Astrocyte of the hippocampus (primary cell): ENCODE measurements at regions not wholly inside any gene's neighbourhood (a gene's known extent, or its start where the extent isn't known, plus 50 kb on each side); places are given as distances from the start of the nearest gene placed in this dataset.
A peak's percentile ranks its signal among the peaks of the same experiment; 100 is the strongest.

Experiments
- DNase-seq: peaks from one replicate; pipeline ENCODE4 v3.0.0; 2011; ENCODE audit warnings: low read depth, low spot score

DNA sequence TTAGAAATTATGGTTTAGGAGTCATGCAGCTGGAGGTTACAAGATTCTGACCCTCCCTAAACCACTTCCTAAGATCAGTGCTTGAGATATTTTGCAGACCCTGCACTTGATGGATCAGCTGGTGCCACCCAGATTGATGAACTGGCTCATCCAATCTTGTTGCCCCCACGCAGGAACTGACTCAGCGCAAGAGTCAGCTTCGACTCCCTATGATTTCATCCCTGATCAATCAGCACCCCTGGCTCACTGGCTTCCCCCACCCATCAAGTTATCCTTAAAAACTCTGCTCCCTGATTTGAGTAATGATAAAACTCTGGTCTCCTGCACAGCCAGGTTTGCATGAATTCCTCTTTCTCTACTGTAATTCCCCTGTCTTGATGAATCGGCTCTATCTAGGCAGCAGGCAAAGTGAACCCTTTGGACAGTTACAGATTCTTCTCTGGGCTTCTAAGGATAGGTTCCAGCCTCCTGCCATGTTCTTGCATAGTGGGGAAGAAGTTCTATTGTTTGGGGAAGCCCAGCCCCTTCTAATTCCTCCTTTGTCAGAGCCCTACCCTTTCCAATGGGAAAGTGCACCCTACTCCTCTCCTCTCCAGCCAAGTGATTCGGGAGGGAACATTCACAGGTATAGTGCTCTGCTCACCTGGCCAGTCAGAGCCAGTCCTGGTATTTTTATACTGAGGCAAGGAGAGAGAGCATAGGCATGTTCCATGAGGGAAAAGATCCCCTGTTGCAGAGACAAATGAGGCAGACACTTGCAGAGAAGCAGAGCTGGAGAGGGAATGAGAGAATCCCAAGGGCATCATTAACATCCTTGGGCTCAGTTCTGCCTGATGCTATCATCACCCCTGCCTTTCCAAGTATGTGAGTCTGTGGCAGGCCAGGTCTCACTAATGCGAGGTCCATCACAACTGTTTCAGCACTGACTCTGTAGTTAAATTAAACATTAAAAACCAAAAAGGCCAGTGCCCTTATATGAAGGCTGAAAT is 224.4 kb upstream of the GALNT17 start:
- DNase-seq, result no peak

DNA sequence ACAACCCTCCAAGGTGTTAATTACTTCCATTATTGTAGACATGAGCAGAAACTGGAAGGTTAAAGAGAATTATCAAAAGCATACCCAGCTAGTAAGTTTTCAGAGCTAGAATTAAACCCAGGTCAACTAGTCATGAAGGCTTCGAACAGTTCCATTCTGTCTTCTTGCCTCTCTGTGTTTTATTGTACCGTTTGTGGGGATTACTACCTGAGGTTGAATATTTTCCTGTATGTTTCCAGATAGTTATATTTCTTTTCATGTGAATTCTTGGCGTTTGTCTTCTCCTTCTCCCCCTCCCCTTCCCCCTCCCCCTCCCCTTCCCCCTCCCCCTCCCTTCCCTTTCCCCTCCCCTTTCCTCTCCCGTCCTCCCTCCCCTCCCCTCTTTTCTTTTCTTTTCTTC is 218.0 kb upstream of the GALNT17 start:
- DNase-seq, result no peak

DNA sequence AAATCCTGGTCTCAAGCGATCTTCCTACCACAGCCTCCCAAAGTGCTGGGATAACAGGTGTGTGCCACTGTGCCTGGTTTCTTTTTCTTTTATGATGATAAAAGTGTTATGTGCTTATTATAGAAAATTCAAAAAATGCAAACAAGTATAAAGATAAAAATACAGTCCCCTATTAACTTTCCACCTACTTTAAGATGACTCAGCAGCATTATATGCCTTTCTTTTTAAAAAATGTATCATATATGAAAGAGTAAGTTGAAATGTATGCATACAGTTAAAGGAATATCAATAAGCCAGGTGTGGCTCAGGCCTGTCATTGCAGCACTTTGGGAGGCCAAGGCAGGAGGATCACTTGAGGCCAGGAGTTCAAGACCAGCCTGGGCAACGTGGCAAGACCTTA is 216.9 kb upstream of the GALNT17 start:
- DNase-seq, result no peak

DNA sequence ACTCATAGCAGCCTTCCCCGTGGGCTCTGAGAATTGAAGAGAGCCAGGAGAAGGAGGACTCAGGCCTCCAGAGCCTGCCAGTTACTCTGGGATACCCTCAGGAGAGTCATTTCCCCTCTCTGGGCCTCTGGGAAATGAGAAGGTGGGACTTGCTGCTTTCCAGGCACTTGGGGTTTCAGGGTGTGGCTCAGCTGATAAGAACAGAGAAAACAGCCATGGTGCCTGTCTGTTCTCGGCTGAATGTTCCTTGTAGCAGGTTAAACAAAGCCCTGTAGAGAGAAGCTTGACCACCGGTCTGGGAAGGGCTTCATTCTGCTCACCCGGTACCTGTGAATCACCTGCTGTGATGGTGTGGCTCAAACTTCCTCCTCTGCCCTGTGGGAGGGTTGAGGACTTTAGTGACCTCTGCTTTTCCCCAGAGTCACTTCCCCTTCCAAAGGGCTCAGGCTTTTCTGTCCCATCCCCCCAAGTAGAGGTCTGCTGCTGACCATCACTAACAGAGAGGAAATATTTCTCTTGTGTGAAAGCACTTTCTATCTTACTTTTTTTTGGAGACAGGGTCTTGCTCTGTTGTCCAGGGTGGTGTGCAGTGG is 212.4 kb upstream of the GALNT17 start:
- DNase-seq, result no peak

DNA sequence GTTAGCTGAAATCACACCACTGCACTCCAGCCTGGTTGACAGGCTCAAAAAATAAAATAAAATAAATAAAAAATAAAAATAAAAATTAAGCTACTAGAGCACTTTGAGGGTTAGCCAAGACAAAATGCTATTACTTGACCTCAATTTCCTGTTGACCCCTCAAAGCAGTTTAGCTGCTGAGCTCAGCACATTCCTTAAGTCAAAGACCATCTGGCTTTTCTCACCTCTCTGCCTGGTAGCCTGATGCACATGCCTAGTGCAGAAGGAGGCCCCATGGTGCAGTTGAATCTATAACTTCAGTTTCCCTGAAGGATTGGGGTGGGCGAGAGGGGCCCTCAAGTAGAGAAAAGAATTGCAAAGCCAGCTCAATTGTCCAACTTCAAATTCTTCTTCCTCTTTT is 211.1 kb upstream of the GALNT17 start:
- no peak for DNase-seq

DNA sequence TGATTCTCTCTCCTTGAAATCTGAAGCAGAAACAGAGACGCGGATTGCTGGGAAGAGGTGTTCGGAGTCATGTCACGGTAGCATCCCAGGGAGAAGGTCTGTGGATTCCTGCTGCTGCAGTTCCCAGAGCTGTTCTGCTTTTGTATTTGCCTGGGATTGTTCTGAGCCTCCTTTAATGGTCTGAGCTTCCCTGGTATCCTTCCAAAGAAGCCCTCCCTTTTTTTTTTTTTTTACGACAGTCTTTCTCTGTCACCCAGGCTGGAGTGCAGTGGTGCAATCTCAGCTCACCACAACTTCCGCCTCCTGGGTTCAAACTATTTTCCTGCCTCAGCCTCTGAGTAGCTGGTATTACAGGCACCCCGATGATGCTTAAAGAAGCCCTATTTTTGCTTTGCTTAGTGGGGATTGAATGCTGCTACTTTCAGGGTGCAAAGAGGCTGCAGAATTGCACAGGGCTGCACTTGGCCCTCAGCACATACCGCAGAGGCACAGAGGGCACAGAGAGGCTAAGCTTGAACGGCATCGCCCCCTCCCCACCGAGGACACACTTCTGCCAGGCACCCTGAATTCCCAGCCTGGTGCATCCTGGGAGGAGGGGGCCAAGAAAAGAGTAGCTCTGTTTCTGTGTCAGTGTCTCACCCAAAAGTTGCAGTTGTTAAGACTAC is 208.6 kb upstream of the GALNT17 start:
- DNase-seq, result no peak

DNA sequence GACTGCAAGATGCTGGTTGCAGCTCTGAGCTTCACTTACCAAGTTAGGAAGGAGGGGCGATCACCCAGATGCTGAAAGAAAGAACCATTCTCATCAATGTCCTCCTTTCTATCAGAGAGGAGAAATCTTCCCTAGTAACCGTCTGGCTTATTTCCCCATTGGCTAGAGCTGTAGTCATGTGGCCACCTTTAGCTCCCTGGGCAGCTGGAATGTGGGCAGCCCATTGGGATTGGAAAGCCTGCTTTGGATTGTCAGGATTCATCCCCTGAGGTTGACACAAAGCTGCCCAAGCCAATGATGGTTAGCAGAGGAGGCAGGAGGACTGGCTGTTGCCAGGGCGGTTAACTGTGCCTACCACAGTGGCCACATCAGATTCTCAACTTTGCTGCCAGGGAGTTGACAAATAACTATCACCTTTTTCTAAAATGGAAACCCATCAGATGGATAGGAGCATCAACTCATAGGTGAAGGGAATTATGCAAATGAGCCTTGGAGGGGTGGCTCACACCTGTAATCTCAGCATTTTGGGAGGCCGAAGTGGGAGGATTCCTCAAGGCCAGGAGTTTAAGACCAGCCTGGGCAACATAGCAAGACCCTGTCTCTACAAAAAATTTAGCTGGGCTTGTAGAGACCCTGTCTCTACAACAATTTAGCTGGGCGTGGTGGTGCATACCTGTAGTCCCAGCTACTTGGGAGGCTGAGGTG is 206.4 kb upstream of the GALNT17 start:
- DNase-seq, result peak; percentile 14

DNA sequence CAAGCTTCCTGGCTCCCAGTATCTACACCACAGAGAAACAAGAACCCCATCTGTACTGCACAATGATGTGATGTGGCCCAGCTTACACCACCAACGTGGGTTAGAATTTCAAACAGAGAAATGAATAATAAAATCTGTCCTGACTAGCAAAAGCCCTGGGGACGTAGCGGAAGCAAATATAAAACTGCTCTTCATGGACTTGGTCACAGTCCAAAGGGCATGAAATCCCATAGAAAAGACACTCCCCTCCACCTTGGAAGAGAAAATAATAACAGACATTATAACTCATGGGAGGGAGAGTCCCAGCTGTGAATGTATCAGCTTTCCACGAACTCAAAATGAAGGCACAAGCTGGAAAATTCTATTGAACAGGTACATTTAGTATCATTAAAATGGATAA is 205.3 kb upstream of the GALNT17 start:
- DNase-seq, result no peak

DNA sequence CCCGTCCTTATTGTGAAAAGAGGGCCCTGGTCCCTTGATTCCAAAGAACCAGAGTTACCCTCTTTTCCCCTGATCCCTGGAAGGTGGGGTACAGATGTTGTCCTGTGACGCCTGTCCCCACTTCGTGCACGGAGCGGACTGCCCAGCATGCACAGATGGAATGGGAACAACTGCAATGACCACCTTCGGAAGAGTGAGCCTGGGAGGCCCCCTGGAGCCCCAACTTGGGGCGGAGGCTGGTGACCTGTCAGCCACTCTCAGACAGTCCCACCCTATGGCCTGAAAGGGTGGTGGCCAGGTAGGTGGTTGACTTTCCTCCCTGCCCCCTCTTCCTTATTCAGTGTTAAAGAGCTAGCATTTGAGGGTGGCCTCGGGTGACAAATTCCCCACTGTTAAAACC is 196.6 kb upstream of the GALNT17 start:
- DNase-seq, result no peak

DNA sequence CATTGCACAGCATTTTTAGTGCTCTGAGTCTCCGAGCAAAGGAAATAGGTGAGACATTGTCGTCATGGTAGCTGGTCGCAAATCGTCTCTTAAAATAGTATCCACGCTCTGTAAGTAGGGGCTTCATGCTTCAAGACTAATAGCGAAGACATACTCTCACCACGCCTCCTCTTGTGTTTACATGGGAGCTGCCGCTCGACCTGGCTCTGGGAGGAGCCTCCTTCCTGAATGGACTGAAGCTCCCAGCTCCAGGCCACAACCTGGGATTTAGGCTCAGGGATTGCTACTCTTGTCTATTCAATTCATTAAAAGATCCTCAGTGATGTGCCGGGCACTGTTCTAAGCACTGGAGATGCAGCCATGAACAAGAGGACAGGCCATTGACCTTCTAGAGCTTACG is 196.1 kb upstream of the GALNT17 start:
- no peak for DNase-seq

DNA sequence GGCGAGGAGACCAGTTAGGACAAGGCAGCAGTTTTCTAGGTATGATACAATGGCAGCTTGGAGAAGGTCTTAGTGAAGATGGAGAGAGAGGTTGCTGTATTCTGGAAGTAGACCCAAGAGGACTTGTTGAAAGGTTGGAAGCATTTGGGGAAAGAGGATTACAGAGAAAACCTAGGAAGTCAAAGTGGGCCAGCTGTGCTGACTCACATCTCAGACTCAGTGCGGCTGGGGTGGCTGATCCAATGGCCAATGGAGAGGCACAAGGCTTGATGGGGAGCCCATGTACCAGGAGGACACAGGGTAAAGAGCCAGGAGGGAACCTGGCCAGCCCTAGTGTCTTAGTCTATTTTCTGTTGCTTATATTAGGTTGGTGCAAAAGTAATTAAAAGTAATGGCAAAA is 194.5 kb upstream of the GALNT17 start:
- DNase-seq, result no peak

DNA sequence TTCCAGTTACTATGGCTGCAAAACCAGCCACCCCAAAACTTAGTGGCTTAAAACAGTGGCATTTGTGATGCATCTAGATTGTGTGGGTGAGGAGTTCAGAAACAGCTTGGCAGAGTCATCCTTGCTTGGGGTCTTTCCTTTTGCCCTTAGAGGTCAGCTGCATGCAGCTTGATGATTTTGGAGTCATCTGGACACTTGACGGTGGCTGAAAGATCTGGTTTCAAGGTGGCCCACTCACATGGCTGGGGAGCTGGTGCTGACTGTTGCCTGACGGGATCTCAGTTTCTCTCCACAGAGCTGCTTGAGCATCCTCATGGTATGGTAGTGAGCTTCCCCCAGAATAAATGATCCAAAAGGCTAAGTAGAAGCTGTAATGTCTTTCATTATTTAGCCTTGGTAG is 191.3 kb upstream of the GALNT17 start:
- no peak for DNase-seq

DNA sequence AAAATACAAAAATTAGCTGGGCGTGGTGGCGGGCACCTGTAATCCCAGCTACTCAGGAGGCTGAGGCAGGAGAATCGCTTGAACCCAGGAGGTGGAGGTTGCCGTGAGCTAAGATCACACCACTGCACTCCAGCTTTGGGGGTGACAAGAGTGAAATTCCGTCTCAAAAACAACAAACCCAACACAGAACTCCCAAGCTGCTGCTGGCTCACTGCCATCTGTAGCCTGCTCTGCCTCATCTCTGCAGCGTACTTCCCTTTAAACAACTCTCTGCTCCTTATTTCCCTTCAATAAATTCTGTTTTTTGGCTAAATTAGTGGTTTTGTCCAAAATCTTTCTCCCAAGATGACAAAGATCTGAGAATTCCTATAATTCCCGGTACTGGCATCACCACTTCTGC is 189.2 kb upstream of the GALNT17 start:
- DNase-seq, result no peak

DNA sequence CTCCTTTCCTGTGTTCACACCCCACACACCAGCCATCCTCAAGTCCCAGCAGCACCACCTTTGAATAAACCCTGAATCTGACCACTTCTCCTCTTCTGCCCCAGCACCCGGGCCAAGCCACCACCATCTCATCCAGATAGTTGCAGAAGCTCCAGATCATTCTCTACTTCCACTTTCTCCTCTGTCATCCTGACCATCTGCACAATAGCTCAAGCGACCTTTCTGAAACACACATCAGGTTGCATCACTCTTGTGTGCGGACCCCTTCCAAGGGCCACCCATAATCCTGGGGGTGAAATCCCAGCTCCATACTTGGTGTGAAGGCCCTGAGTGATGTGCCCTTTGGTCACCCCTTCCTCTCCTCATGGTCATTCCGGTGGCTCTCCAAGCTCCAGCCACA is 187.4 kb upstream of the GALNT17 start:
- no peak for DNase-seq

DNA sequence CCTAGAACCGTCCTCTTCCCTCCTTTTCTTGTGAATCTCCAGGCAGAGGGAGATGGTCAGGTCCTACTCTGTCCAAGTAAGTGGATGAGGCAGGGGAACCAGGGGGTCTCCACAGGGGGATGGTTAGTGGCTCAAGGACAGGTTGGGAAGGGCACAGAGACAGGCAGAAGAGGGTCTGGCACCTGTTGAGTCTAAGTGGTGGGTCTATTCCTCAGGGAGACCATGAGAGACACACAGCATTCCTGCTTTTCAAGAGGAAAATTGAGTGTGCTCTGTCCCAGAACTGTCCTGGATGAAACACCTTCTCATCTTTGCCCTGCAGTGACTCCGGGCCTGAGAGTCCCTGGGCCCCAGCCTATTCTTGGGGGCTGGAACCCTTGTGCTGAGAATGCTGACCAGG is 184.8 kb upstream of the GALNT17 start:
- no peak for DNase-seq

DNA sequence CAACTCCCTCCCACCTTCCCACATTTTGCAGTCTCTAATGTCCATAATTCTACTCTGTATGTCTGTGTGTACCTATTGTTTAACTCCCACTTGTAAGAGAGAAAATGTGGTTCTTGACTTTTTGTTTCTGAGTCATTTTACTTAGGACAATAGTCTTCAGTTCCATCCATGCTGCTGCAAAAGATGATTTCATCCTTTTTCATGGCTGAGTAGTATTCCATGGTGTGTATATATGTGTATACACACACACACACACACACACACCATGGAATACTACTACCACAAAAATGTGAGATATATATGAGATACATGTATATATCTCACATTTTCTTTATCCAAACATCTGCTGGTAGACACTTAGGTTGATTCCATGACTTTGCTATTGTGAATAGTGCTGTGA is 182.1 kb upstream of the GALNT17 start:
- DNase-seq, result no peak

DNA sequence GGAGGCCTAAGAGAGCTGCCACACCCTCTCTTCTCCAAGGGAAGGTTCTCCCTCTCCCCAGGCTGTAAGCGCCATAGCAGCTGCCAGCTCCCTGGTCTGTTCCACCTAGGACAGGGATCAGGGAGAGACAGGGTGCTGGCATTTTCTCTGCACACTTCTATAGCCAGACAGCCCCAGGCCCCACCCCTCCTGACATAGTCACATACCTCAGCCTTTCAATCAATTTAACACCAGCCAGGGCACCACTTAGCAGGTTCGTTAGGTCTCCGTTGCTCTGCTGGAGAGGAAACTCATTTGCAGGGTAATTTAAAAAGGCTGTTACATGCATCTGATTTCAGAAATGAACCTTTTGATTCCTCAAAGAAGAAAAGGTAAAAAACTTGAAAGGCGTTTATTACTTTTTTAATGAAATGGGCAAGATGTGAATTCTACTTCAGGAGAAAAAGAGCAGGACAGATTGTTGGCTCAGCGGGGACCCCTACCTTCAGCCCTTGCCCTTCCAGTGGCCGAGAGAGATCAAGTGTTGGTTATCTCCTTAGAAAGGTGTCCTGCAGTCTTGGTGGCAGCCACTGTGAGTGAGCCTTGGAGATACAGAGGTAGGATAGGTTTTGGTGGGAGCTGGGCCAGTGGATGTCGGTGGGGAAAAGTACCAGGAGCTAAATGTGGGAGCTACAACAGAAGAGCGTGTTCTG is 180.5 kb upstream of the GALNT17 start:
- DNase-seq, result no peak

DNA sequence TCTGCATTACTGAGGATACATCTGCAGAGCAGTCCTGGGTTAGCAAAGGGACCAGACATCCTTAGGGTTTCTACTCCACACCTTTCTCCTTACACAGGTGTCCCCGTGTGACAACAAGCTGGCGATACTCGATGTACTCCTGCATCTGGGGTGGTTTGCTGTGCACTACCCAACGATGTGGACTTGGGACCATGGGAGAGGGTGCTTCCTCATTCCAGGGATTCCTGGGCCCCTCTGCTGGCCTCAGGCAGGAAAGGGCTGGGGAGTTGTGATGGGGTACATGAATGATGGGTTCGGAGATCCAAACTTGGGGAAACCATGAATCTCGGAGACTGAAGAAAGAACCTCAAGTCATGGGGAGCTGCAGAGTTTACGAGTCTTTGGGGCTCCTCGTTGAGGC is 179.6 kb upstream of the GALNT17 start:
- no peak for DNase-seq

DNA sequence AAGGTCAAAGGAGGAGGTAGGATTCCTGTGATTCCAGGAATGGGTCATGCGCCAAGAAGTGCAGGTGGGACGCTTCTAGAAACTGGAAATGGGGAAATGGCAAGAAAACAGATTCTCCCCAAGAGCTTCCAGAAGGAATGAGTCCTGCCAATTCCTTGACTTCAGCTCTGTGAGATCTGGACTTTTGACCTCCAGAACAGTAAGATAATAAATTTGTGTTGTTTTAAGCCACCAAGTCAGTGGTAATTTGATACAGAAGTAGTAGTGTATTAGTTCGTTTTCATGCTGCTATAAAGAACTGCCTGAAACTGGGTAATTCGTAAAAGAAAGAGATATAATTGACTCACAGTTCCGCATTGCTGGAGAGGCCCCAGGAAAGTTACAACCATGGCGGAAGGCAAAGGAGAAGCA is 178.6 kb upstream of the GALNT17 start:
- no peak for DNase-seq

DNA sequence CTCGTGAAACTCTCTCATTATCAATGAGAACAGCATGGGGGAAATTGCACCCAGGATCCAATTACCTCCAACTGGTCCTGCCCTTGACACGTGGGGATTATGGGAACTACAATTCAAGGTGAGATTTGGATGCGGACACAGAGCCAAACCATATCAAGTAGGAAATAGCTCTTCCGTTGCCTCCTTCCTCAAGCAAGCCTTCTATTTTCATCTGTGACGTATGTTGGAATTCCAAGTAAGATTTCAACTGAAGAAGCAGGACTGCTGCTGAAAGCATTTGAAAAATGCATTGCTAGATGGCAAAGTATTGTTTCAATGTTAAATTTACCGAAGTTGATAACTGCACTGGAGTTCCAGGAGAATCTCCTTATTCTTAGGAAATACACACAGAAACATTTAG is 178.1 kb upstream of the GALNT17 start:
- no peak for DNase-seq

DNA sequence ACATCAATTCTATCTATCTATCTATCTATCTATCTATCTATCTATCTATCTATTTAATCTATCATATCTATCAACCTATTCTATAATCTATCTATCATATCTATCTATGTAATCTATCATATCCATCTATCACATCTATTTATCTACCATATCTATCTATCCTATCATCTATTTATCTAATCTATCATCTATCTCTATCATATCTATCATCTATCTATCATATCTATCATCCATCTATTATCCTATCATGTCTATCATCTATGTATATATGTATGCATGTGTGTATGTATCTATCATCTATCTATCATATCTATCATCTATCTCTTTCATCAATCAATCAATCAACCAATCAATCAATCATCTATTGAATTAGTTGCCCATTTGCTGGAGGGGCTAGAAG is 159.3 kb upstream of the GALNT17 start:
- DNase-seq, result no peak

DNA sequence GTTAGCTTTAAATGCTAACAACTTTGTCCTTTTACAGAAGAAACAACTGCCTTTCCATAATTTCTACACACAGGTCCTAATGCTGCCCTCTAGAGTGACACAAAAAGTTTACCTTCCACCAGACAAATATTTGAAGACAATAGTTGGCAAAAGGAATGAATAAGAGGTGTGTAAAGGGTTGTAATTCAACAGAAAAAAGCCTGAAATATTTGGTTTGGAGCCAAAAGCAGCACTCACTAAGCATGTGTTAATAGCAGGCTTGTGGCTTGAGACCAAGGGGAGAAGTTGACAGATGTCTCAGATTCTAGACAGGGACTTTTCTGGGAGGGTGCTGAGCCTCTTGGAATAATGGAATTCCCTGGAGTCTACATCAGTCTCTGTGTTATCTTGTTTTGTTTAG is 156.2 kb upstream of the GALNT17 start:
- peak; percentile 66 for DNase-seq
